Prostate gland (tissue), 2 donors: ENCODE measurements at regions not wholly inside any gene's neighbourhood (a gene's known extent, or its start where the extent isn't known, plus 50 kb on each side); places are given as distances from the start of the nearest gene placed in this dataset.

Experiments used
- DNase-seq: peaks from one replicate; pipeline ENCODE4 v3.0.0-alpha.2; 2019; ENCODE audit warnings: low spot score
- H3K27ac ChIP-seq, 2 donors: fragments of 200-600 bp; sonication (generic); 2 replicates each; pipeline ENCODE4 v1.5.1; 2017 to 2019
- H3K27me3 ChIP-seq: fragments of 200-600 bp; sonication (generic); replicated peaks from 2 replicates; pipeline ENCODE4 v1.5.1; 2019; ENCODE audit not compliant: insufficient read depth
- H3K36me3 ChIP-seq, 2 donors: fragments of 200-600 bp; sonication (generic); 1 replicate in 1 of 2; 2 replicates in 1 of 2; pipeline versions ENCODE4 v1.5.1 to v1.8.1; 2017 to 2019
- H3K4me1 ChIP-seq: fragments of 200-600 bp; sonication (generic); replicated peaks from 2 replicates; pipeline ENCODE4 v1.5.1; 2019
- H3K4me3 ChIP-seq, 2 donors: fragments of 200-600 bp; sonication (generic); 2 replicates each; pipeline ENCODE4 v1.5.1; 2017 to 2019
- H3K9me3 ChIP-seq: fragments of 200-600 bp; sonication (generic); 2 replicates; pipeline ENCODE4 v1.5.1; 2017
- POLR2A ChIP-seq: fragments of 450-650 bp; IDR thresholded peaks from one replicate; pipeline ENCODE4 v1.6.1; 2016; ENCODE audit warnings: antibody characterized with exemption, mild to moderate bottlenecking
- POLR2AphosphoS5 ChIP-seq: sonication (generic); formaldehyde crosslinking; IDR thresholded peaks from one replicate; pipeline ENCODE4 v1.6.1; 2017; ENCODE audit warnings: antibody characterized with exemption
- WGBS: methylation state at CpG from one replicate; pipeline ENCODE4 v1.1.5; 2018; 5-methylcytosine and 5-hydroxymethylcytosine counted together
- intact Hi-C: fragments of 100-400 bp; cut with DNase I; formaldehyde crosslinking; loops from one replicate; pipeline ENCODE4 v1.14.2; 2022
- TF ChIP-seq, protein P1 (sequence below), 4 experiments: fragments of 200-600 bp in 2 of 4; fragments of 450-650 bp in 2 of 4; sonication (generic) in 2 of 4; IDR thresholded peaks; 1 replicate in 3 of 4; 2 replicates in 1 of 4; pipeline ENCODE4 v1.5.1; 2016 to 2019; ENCODE audit warnings: antibody characterized with exemption in 4 of 4, mild to moderate bottlenecking in 2 of 4, moderate library complexity in 2 of 4

- no peaks in the 10 kb centered on the region for H3K27me3 ChIP-seq
- peaks cover 7% of the 10 kb centered on the region for H3K4me1 ChIP-seq
- intact Hi-C loops: no loop called here
- no peak for DNase-seq
- no peak overlapping the region for H3K27ac ChIP-seq
- H3K36me3 ChIP-seq: no peaks in the 10 kb centered on the region
- H3K4me3 ChIP-seq: no peak overlapping the region
- WGBS: 53% methylated on average over 2 of the region's 2 CpGs
- H3K9me3 ChIP-seq: no peaks in the 10 kb centered on the region
- TF ChIP-seq POLR2AphosphoS5 (no peak), POLR2A (no peak)
- TF ChIP-seq, protein P1, sequence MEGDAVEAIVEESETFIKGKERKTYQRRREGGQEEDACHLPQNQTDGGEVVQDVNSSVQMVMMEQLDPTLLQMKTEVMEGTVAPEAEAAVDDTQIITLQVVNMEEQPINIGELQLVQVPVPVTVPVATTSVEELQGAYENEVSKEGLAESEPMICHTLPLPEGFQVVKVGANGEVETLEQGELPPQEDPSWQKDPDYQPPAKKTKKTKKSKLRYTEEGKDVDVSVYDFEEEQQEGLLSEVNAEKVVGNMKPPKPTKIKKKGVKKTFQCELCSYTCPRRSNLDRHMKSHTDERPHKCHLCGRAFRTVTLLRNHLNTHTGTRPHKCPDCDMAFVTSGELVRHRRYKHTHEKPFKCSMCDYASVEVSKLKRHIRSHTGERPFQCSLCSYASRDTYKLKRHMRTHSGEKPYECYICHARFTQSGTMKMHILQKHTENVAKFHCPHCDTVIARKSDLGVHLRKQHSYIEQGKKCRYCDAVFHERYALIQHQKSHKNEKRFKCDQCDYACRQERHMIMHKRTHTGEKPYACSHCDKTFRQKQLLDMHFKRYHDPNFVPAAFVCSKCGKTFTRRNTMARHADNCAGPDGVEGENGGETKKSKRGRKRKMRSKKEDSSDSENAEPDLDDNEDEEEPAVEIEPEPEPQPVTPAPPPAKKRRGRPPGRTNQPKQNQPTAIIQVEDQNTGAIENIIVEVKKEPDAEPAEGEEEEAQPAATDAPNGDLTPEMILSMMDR (IDR thresholded peaks at IDR 0.05): no peak
Observed at GRCh38 chr6:144350528-144350880, 65.4 kb downstream of the UTRN start.

DNA sequence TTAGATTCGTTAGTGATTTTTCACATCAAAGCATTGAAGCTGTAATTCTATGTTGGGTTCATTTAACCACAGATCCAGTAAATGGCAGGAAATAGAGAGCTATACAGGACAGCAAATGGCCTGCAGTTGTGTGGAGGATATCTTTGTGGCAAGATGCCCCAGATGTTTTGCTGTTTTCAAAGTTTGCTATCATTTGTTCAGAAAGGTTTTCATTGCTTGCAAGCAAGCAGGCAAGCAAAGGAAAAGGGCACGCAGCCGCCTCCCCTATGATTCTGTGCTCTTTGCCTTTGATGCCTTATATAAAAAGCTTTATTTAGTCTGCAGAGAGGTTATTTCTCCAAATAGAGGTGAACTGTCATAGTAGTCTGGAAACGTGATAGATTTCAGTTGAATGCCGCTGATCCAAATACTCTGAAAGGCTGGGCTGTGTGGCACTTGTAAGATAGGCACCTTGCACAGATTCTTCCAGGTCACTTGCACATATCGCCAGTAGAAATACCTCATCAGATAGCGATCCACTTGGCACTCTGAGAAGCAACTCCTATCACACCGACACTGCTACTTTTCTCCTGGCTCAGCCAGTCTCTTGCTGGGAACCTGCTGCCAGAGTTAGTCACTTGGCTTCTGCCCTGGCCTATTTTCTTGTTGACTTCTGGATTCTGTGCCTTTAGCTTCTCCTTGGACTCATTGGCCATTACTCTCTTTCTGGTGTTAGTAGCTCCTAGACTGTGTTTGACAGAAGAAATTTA is 66.4 kb downstream of the UTRN start:
- intact Hi-C loops: no loop called here
- peak overlapping the region; percentile 11 to 13 for H3K27ac ChIP-seq
- H3K27me3 ChIP-seq: no peaks in the 10 kb centered on the region
- TF ChIP-seq POLR2AphosphoS5 (peak; percentile 7), POLR2A (no peak)
- TF ChIP-seq, protein P1 (IDR thresholded peaks at IDR 0.05): no peak
- H3K9me3 ChIP-seq: no peaks in the 10 kb centered on the region
- WGBS: 33% methylated on average over 8 of the region's 8 CpGs
- H3K36me3 ChIP-seq: no peaks in the 10 kb centered on the region
- peaks cover 7% of the 10 kb centered on the region for H3K4me1 ChIP-seq
- peak; percentile 26 for DNase-seq
- H3K4me3 ChIP-seq: no peak overlapping the region

- 91% methylated on average over 2 of the region's 2 CpGs for WGBS
- H3K27ac ChIP-seq: no peak overlapping the region
- no peak overlapping the region for H3K4me3 ChIP-seq
- no peaks in the 10 kb centered on the region for H3K9me3 ChIP-seq
- intact Hi-C loops: no loop called here
- peaks cover 7% of the 10 kb centered on the region for H3K4me1 ChIP-seq
- no peaks in the 10 kb centered on the region for H3K27me3 ChIP-seq
- TF ChIP-seq, protein P1 (IDR thresholded peaks at IDR 0.05): no peak
- no peak for TF ChIP-seq POLR2A
- no peak for TF ChIP-seq POLR2AphosphoS5
- no peak for DNase-seq
- no peaks in the 10 kb centered on the region for H3K36me3 ChIP-seq
Observed at GRCh38 chr6:144352331-144352730, 67.2 kb downstream of the UTRN start.

GRCh38 chr6:144353871-144354314 is 68.8 kb downstream of the UTRN start:
- H3K9me3 ChIP-seq: no peaks in the 10 kb centered on the region
- TF ChIP-seq POLR2A (no peak), POLR2AphosphoS5 (no peak)
- TF ChIP-seq, protein P1 (IDR thresholded peaks at IDR 0.05): no peak
- no peak overlapping the region for H3K27ac ChIP-seq
- intact Hi-C loops: no loop called here
- no peaks in the 10 kb centered on the region for H3K27me3 ChIP-seq
- 84% methylated on average over 5 of the region's 5 CpGs for WGBS
- H3K4me3 ChIP-seq: no peak overlapping the region
- H3K36me3 ChIP-seq: no peaks in the 10 kb centered on the region
- DNase-seq: no peak
- H3K4me1 ChIP-seq: peaks cover 7% of the 10 kb centered on the region

DNA sequence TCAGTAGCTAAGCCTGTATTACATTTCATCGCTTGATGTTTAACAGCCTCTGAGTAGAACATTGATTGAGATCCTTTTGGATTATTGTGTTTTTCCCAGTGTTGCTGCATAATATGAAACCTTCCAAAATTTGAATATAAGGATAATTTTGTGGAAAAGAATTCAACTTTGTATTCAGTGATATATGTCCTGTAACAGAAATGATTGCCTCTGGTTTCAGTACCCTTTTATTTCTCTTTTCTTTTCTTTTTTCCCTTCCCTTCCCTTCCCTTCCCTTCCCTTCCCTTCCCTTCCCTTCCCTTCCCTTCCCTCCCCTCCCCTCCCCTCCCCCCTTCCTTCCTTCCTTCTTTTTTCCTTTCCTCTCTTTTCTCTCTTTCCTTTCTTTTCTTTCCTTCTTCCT is 74.6 kb downstream of the UTRN start:
- WGBS: 82% methylated on average over 1 of the region's 1 CpG
- Histone ChIP-seq H3K27me3 (no peaks in the 10 kb centered on the region), H3K9me3 (no peaks in the 10 kb centered on the region), H3K36me3 (no peaks in the 10 kb centered on the region), H3K27ac (no peak overlapping the region), H3K4me1 (no peaks in the 10 kb centered on the region), H3K4me3 (no peak overlapping the region)
- DNase-seq: no peak
- intact Hi-C loops: no loop called here
- TF ChIP-seq, protein P1 (IDR thresholded peaks at IDR 0.05): no peak
- TF ChIP-seq POLR2A (no peak), POLR2AphosphoS5 (no peak)
